Spleen (tissue), 11 donors: ENCODE measurements at regions not wholly inside any gene's neighbourhood (a gene's known extent, or its start where the extent isn't known, plus 50 kb on each side); places are given as distances from the start of the nearest gene placed in this dataset.

Source experiments
- DNase-seq: peaks from one replicate; pipeline ENCODE4 v3.0.0-alpha.2; 2020
- H3K27ac ChIP-seq, 8 donors: fragments of 200-600 bp; sonication (generic) in 7 of 8; 1 replicate in 4 of 8; 2 replicates in 4 of 8; pipeline versions ENCODE4 v1.5.0 to v1.8.0; 2016 to 2021; ENCODE audit warnings: inconsistent platforms in 4 of 8, mild to moderate bottlenecking in 4 of 8, moderate library complexity in 1 of 8
- H3K27me3 ChIP-seq, 7 donors: fragments of 200-600 bp; sonication (generic) in 6 of 7; replicated peaks in 1 of 7; 1 replicate in 4 of 7; 2 replicates in 3 of 7; pipeline versions ENCODE4 v1.5.0 to v1.8.0; 2016 to 2021; ENCODE audit warnings: inconsistent platforms in 3 of 7, mild to moderate bottlenecking in 1 of 7
- H3K36me3 ChIP-seq, 6 donors: fragments of 200-600 bp; sonication (generic) in 5 of 6; 1 replicate in 4 of 6; 2 replicates in 2 of 6; pipeline versions ENCODE4 v1.5.0 to v1.8.0; 2016 to 2021; ENCODE audit warnings: inconsistent platforms in 2 of 6
- H3K4me1 ChIP-seq, 6 donors: fragments of 200-600 bp; sonication (generic) in 5 of 6; 1 replicate in 3 of 6; 2 replicates in 3 of 6; pipeline versions ENCODE4 v1.5.0 to v1.8.0; 2016 to 2021; ENCODE audit warnings: inconsistent platforms in 3 of 6
- H3K4me3 ChIP-seq, 8 donors: fragments of 200-600 bp; sonication (generic) in 7 of 8; 1 replicate in 4 of 8; 2 replicates in 4 of 8; pipeline versions ENCODE4 v1.5.0 to v1.8.0; 2016 to 2021; ENCODE audit warnings: inconsistent platforms in 4 of 8, mild to moderate bottlenecking in 4 of 8, moderate library complexity in 2 of 8
- H3K9me3 ChIP-seq, 8 donors: fragments of 200-600 bp; sonication (generic) in 7 of 8; 1 replicate in 4 of 8; 2 replicates in 4 of 8; pipeline versions ENCODE4 v1.5.0 to v1.8.0; 2016 to 2021; ENCODE audit warnings: inconsistent platforms in 4 of 8
- CTCF ChIP-seq, 11 experiments: fragments of 200-600 bp in 7 of 11; fragments of 450-650 bp in 4 of 11; sonication (generic) in 4 of 11; IDR thresholded peaks in 8 of 11; conservative IDR thresholded peaks in 3 of 11; 1 replicate in 7 of 11; 2 replicates in 4 of 11; pipeline versions ENCODE4 v1.4.0 to v1.8.0; 2016 to 2021; ENCODE audit warnings: antibody characterized with exemption in 11 of 11, inconsistent platforms in 4 of 11, mild to moderate bottlenecking in 1 of 11
- POLR2A ChIP-seq, 3 donors: fragments of 450-650 bp; IDR thresholded peaks; one replicate each; pipeline ENCODE4 v1.5.1; 2017; ENCODE audit warnings: antibody characterized with exemption in 3 of 3, mild to moderate bottlenecking in 1 of 3
- POLR2AphosphoS5 ChIP-seq, 3 donors: sonication (generic); formaldehyde crosslinking; IDR thresholded peaks; one replicate each; pipeline ENCODE4 v1.5.1; 2017; ENCODE audit warnings: antibody characterized with exemption in 3 of 3
- WGBS, 5 donors: extraction: QIAGEN DNeasy Blood & Tissue Kit in 3 of 5; methylation state at CpG; one replicate each; pipeline versions ENCODE4 v1.1.5 to v1.1.7; 2013 to 2018; 5-methylcytosine and 5-hydroxymethylcytosine counted together
- intact Hi-C: fragments of 100-400 bp; cut with DNase I; formaldehyde crosslinking; loops from one replicate; pipeline ENCODE4 v1.15.0; 2023; ENCODE audit warnings: low total_unique reads
- donor health status: healthy with polysubstance abuse.
- donor health status: DM: no; HTN: no; CAD: no; lungs with moderate emphysema.
- donor health status: DM: no; HTN: no; CAD: no.
- donor health status: Bipolar disorder and iron deficiency.
- donor health status: healthy.
- donor health status: DM: no; HTN: no; CAD: no.
- donor health status: DM: yes; HTN: yes; CAD: no.

- H3K36me3 ChIP-seq, result no peaks in the 10 kb centered on the region
- intact Hi-C loops, result no loop called here
- peaks cover 0 to 21% (median 0%) of the 10 kb centered on the region in 8 donors for H3K9me3 ChIP-seq
- H3K4me3 ChIP-seq, result no peak overlapping the region
- no peak for DNase-seq
- WGBS, 5 donors, result 57 to 77% (median 69%) methylated on average over 2 of the region's 2 CpGs
- TF ChIP-seq POLR2AphosphoS5 (IDR thresholded peaks at IDR 0.05), result no peak
- no peak for TF ChIP-seq POLR2A (IDR thresholded peaks at IDR 0.05)
- H3K27me3 ChIP-seq, result no peaks in the 10 kb centered on the region
- no peak overlapping the region for H3K27ac ChIP-seq
- H3K4me1 ChIP-seq, result no peaks in the 10 kb centered on the region
These were observed 102.6 kb downstream of the C6orf118 start for GRCh38 chr6:165206798-165207197.

GRCh38 chr6:165205632-165206031 lies 103.8 kb downstream of the C6orf118 start:
- Histone ChIP-seq H3K27me3 (no peaks in the 10 kb centered on the region), H3K27ac (no peak overlapping the region), H3K36me3 (no peaks in the 10 kb centered on the region), H3K9me3 (peaks cover 0 to 15% (median 0%) of the 10 kb centered on the region in 8 donors), H3K4me1 (no peaks in the 10 kb centered on the region), H3K4me3 (no peak overlapping the region)
- TF ChIP-seq POLR2A (IDR thresholded peaks at IDR 0.05) (no peak), CTCF (IDR thresholded peaks at IDR 0.05 in 8 of 11, conservative IDR thresholded peaks at IDR 0.05 in 3 of 11) (no peak), POLR2AphosphoS5 (IDR thresholded peaks at IDR 0.05) (no peak)
- no peak for DNase-seq
- WGBS, 5 donors, result 65 to 85% (median 84%) methylated on average over 2 of the region's 2 CpGs
- intact Hi-C loops, result no loop called here

GRCh38 chr6:165204807-165205545 lies 104.4 kb downstream of the C6orf118 start:
- DNase-seq, result no peak
- Histone ChIP-seq H3K4me1 (no peaks in the 10 kb centered on the region), H3K36me3 (no peaks in the 10 kb centered on the region), H3K9me3 (peaks cover 0 to 14% (median 0%) of the 10 kb centered on the region in 8 donors), H3K27me3 (no peaks in the 10 kb centered on the region), H3K27ac (no peak overlapping the region), H3K4me3 (no peak overlapping the region)
- 78 to 90% (median 84%) methylated on average over 2 of the region's 2 CpGs for WGBS, 5 donors
- intact Hi-C loops, result no loop called here
- no peak for TF ChIP-seq CTCF (IDR thresholded peaks at IDR 0.05 in 8 of 11, conservative IDR thresholded peaks at IDR 0.05 in 3 of 11)
- no peak for TF ChIP-seq POLR2AphosphoS5 (IDR thresholded peaks at IDR 0.05)
- TF ChIP-seq POLR2A (IDR thresholded peaks at IDR 0.05), result no peak

GRCh38 chr6:165200178-165200577 lies 109.2 kb downstream of the C6orf118 start:
- WGBS, 5 donors, result 66 to 89% (median 73%) methylated on average over 1 of the region's 1 CpG
- intact Hi-C loops, result no loop called here

GRCh38 chr6:165191461-165191860 lies 117.9 kb downstream of the C6orf118 start:
- 77 to 86% (median 78%) methylated on average over 2 of the region's 2 CpGs for WGBS, 5 donors
- Histone ChIP-seq H3K4me1 (no peaks in the 10 kb centered on the region), H3K27me3 (no peaks in the 10 kb centered on the region), H3K9me3 (peaks cover 0 to 52% (median 22%) of the 10 kb centered on the region in 8 donors), H3K4me3 (no peak overlapping the region), H3K36me3 (no peaks in the 10 kb centered on the region), H3K27ac (no peak overlapping the region)
- intact Hi-C loops, result no loop called here
- DNase-seq, result no peak
- TF ChIP-seq CTCF (IDR thresholded peaks at IDR 0.05 in 8 of 11, conservative IDR thresholded peaks at IDR 0.05 in 3 of 11) (no peak), POLR2AphosphoS5 (IDR thresholded peaks at IDR 0.05) (no peak), POLR2A (IDR thresholded peaks at IDR 0.05) (no peak)

More at GRCh38 chr6:165200178-165200577, 109.2 kb downstream of the C6orf118 start:
- peaks cover 0 to 20% (median 13%) of the 10 kb centered on the region in 8 donors for H3K9me3 ChIP-seq
- TF ChIP-seq POLR2A (IDR thresholded peaks at IDR 0.05) (no peak), POLR2AphosphoS5 (IDR thresholded peaks at IDR 0.05) (no peak)
- no peak overlapping the region for H3K4me3 ChIP-seq
- H3K27me3 ChIP-seq, result no peaks in the 10 kb centered on the region
- no peak for DNase-seq
- no peak overlapping the region for H3K27ac ChIP-seq
- no peaks in the 10 kb centered on the region for H3K4me1 ChIP-seq
- no peaks in the 10 kb centered on the region for H3K36me3 ChIP-seq
